IPS DF 6.9 (cell line): ENCODE measurements at regions not wholly inside any gene's neighbourhood (a gene's known extent, or its start where the extent isn't known, plus 50 kb on each side); places are given as distances from the start of the nearest gene placed in this dataset.

Experiments
- DNase-seq: peaks from one replicate; pipeline ENCODE4 v3.0.0-alpha.2; 2013; ENCODE audit warnings: low read depth, low spot score
- H3K27ac ChIP-seq: one replicate; pipeline ENCODE4 v1.5.1; 2013; ENCODE audit warnings: low read length, control low read depth
- H3K27me3 ChIP-seq: 2 replicates; pipeline ENCODE4 v1.6.1; 2013; ENCODE audit warnings: mild to moderate bottlenecking, low read length; ENCODE audit not compliant: control insufficient read depth, insufficient read depth
- H3K36me3 ChIP-seq: 2 replicates; pipeline ENCODE4 v1.6.1; 2013; ENCODE audit warnings: low read length; ENCODE audit not compliant: control insufficient read depth, insufficient read depth
- H3K4me1 ChIP-seq: 2 replicates; pipeline ENCODE4 v1.6.1; 2013; ENCODE audit warnings: low read length; ENCODE audit not compliant: control insufficient read depth, insufficient read depth
- H3K4me3 ChIP-seq: 2 replicates; pipeline ENCODE4 v1.5.1; 2013; ENCODE audit warnings: mild to moderate bottlenecking, low read length
- H3K9me3 ChIP-seq: 2 replicates; pipeline ENCODE4 v1.6.1; 2013; ENCODE audit warnings: low read length, inconsistent platforms; ENCODE audit not compliant: control insufficient read depth, insufficient read depth
- WGBS: extraction: QIAGEN DNeasy Blood & Tissue Kit; methylation state at CpG from one replicate; pipeline ENCODE4 v1.1.7; 2013; ENCODE audit warnings: mixed read lengths, missing lambda C conversion rate; ENCODE audit not compliant: insufficient read length, insufficient coverage; 5-methylcytosine and 5-hydroxymethylcytosine counted together

GRCh38 chr9:22240619-22241018, 206.0 kb upstream of the DMRTA1 start:
- DNase-seq, result no peak
- no peaks in the 10 kb centered on the region for H3K9me3 ChIP-seq
- WGBS, result no CpG with 5 or more reads among the region's 1 CpG
- H3K4me1 ChIP-seq, result peaks cover 1% of the 10 kb centered on the region; the same call in 1 of the 2 replicates
- no peak overlapping the region for H3K4me3 ChIP-seq
- no peaks in the 10 kb centered on the region for H3K27me3 ChIP-seq
- no peaks in the 10 kb centered on the region for H3K36me3 ChIP-seq
- no peak overlapping the region for H3K27ac ChIP-seq

GRCh38 chr9:22241024-22241423, 205.6 kb upstream of the DMRTA1 start:
- peaks cover 1% of the 10 kb centered on the region; the same call in 1 of the 2 replicates for H3K4me1 ChIP-seq
- no peak overlapping the region for H3K4me3 ChIP-seq
- no peak overlapping the region for H3K27ac ChIP-seq
- no CpG with 5 or more reads among the region's 3 CpGs for WGBS
- no peaks in the 10 kb centered on the region for H3K9me3 ChIP-seq
- no peaks in the 10 kb centered on the region for H3K36me3 ChIP-seq
- DNase-seq, result no peak
- H3K27me3 ChIP-seq, result no peaks in the 10 kb centered on the region

GRCh38 chr9:22241611-22242010, 205.0 kb upstream of the DMRTA1 start:
- peaks cover 1% of the 10 kb centered on the region; the same call in 1 of the 2 replicates for H3K4me1 ChIP-seq
- DNase-seq, result no peak
- no peak overlapping the region for H3K27ac ChIP-seq
- no peaks in the 10 kb centered on the region for H3K36me3 ChIP-seq
- H3K4me3 ChIP-seq, result no peak overlapping the region
- H3K27me3 ChIP-seq, result no peaks in the 10 kb centered on the region
- no peaks in the 10 kb centered on the region for H3K9me3 ChIP-seq

GRCh38 chr9:22244139-22245011, 202.2 kb upstream of the DMRTA1 start:
- no peaks in the 10 kb centered on the region for H3K27me3 ChIP-seq
- WGBS, result no CpG with 5 or more reads among the region's 9 CpGs
- DNase-seq, result no peak
- H3K27ac ChIP-seq, result no peak overlapping the region
- no peak overlapping the region for H3K4me3 ChIP-seq
- no peaks in the 10 kb centered on the region for H3K36me3 ChIP-seq
- no peaks in the 10 kb centered on the region for H3K9me3 ChIP-seq
- no peaks in the 10 kb centered on the region for H3K4me1 ChIP-seq

GRCh38 chr9:22255337-22255736, 191.3 kb upstream of the DMRTA1 start:
- no peaks in the 10 kb centered on the region for H3K36me3 ChIP-seq
- H3K4me3 ChIP-seq, result no peak overlapping the region
- no peaks in the 10 kb centered on the region for H3K9me3 ChIP-seq
- DNase-seq, result no peak
- no peaks in the 10 kb centered on the region for H3K4me1 ChIP-seq
- WGBS, result no CpG with 5 or more reads among the region's 1 CpG
- no peaks in the 10 kb centered on the region for H3K27me3 ChIP-seq
- H3K27ac ChIP-seq, result no peak overlapping the region

GRCh38 chr9:22256381-22256780, 190.2 kb upstream of the DMRTA1 start:
- no peak for DNase-seq
- no peak overlapping the region for H3K27ac ChIP-seq
- WGBS, result no CpG with 5 or more reads among the region's 3 CpGs

GRCh38 chr9:22257026-22257816, 189.4 kb upstream of the DMRTA1 start:
- Histone ChIP-seq H3K36me3 (no peaks in the 10 kb centered on the region), H3K4me1 (no peaks in the 10 kb centered on the region), H3K27me3 (no peaks in the 10 kb centered on the region), H3K9me3 (no peaks in the 10 kb centered on the region), H3K4me3 (no peak overlapping the region), H3K27ac (no peak overlapping the region)
- DNase-seq, result no peak

More at GRCh38 chr9:22256381-22256780, 190.2 kb upstream of the DMRTA1 start:
- H3K36me3 ChIP-seq, result no peaks in the 10 kb centered on the region
- H3K9me3 ChIP-seq, result no peaks in the 10 kb centered on the region
- H3K4me3 ChIP-seq, result no peak overlapping the region
- H3K27me3 ChIP-seq, result no peaks in the 10 kb centered on the region
- H3K4me1 ChIP-seq, result no peaks in the 10 kb centered on the region

- Histone ChIP-seq H3K27me3 (no peaks in the 10 kb centered on the region), H3K4me1 (no peaks in the 10 kb centered on the region), H3K4me3 (no peak overlapping the region), H3K36me3 (no peaks in the 10 kb centered on the region), H3K27ac (no peak overlapping the region), H3K9me3 (no peaks in the 10 kb centered on the region)
- no peak for DNase-seq
Measured at GRCh38 chr9:22265038-22265437, 181.6 kb upstream of the DMRTA1 start.

GRCh38 chr9:22265534-22265933, 181.1 kb upstream of the DMRTA1 start:
- Histone ChIP-seq H3K27me3 (no peaks in the 10 kb centered on the region), H3K36me3 (no peaks in the 10 kb centered on the region), H3K9me3 (no peaks in the 10 kb centered on the region), H3K4me3 (no peak overlapping the region), H3K4me1 (no peaks in the 10 kb centered on the region), H3K27ac (no peak overlapping the region)
- DNase-seq, result no peak
- WGBS, result no CpG with 5 or more reads among the region's 2 CpGs

- no peak overlapping the region for H3K27ac ChIP-seq
- no peaks in the 10 kb centered on the region for H3K27me3 ChIP-seq
- no peaks in the 10 kb centered on the region for H3K36me3 ChIP-seq
- WGBS, result no CpG with 5 or more reads among the region's 2 CpGs
- H3K9me3 ChIP-seq, result no peaks in the 10 kb centered on the region
- no peak for DNase-seq
- no peaks in the 10 kb centered on the region for H3K4me1 ChIP-seq
- no peak overlapping the region for H3K4me3 ChIP-seq
Measured at GRCh38 chr9:22274477-22274876, 172.1 kb upstream of the DMRTA1 start.
